GM13976 (cell line): ENCODE measurements at regions not wholly inside any gene's neighbourhood (a gene's known extent, or its start where the extent isn't known, plus 50 kb on each side); places are given as distances from the start of the nearest gene placed in this dataset.

Experiments
- DNase-seq: peaks from one replicate; pipeline ENCODE4 v3.0.0; 2012; ENCODE audit warnings: low spot score
- CTCF ChIP-seq: IDR thresholded peaks from 2 replicates; pipeline ENCODE4 v1.5.1; 2012; ENCODE audit warnings: borderline replicate concordance, mild to moderate bottlenecking; ENCODE audit not compliant: insufficient read depth; ENCODE audit errors: extremely low read depth, missing control alignments, control extremely low read depth
- in situ Hi-C: fragments of 300-500 bp; cut with MboI; formaldehyde crosslinking; loops from one replicate; pipeline ENCODE4 v1.12.0; 2022; ENCODE audit warnings: low sequenced_read_pairs, mixed read lengths, inconsistent platforms; ENCODE audit not compliant: unreplicated experiment

- in situ Hi-C loops, result no loop called here
- TF ChIP-seq CTCF, result no peak
- DNase-seq, result no peak
These were observed 882.7 kb downstream of the CENPC start for GRCh38 chr4:66662620-66663019.

DNA sequence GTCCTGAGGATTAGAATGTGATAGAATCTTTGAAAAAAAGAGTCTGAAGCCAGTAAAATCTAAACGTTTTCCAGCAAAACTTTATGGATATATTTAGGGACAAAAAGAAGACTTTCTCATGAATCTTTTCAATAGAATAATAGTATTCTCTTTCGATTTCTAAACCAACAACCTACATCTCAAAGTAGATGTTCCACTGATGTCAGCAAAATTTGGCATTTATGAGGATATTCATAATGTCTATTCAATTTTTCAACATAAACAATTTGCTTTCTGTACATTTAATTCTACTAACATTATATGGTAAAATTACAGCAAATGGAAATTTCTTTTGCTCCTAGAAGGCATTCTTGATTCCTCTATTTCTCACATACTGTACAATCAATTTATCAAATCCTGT is 886.5 kb downstream of the CENPC start:
- no peak for TF ChIP-seq CTCF
- no peak for DNase-seq
- in situ Hi-C loops, result no loop called here

GRCh38 chr4:66655505-66655904 is 889.8 kb downstream of the CENPC start:
- TF ChIP-seq CTCF, result no peak
- in situ Hi-C loops, result no loop called here
- no peak for DNase-seq

GRCh38 chr4:66653937-66654336 is 891.4 kb downstream of the CENPC start:
- in situ Hi-C loops, result no loop called here
- no peak for DNase-seq
- TF ChIP-seq CTCF, result no peak

- in situ Hi-C loops, result no loop called here
- no peak for DNase-seq
- no peak for TF ChIP-seq CTCF
These were observed 896.1 kb downstream of the CENPC start for GRCh38 chr4:66649236-66649635.

GRCh38 chr4:66647926-66648325 is 897.4 kb downstream of the CENPC start:
- in situ Hi-C loops, result no loop called here
- DNase-seq, result no peak
- no peak for TF ChIP-seq CTCF

DNA sequence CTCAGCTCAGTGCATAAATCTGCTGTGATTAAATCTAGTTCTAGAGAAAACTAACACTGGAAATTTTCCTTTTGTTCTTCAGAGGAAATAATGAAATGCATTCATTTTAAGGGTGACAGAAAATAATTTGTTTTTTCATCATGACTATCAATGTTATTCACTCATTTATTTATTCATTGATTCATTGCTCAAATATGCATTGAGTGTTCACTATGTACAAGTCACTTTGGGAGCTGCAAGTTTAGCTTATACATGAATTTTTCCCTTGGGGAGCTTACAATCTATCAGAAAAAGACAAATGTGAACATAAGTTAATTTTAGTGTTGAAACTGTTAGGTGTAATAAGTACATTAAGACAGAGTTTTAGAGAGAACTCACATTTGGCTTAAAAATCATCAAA is 897.8 kb downstream of the CENPC start:
- no peak for TF ChIP-seq CTCF
- in situ Hi-C loops, result no loop called here
- DNase-seq, result no peak
